GM19463 (cell line): ENCODE measurements at regions not wholly inside any gene's neighbourhood (a gene's known extent, or its start where the extent isn't known, plus 50 kb on each side); places are given as distances from the start of the nearest gene placed in this dataset.

ENCODE experiments used
- ATAC-seq: cut with Tn5 transposase; IDR thresholded peaks from one replicate; pipeline ENCODE4 v1.9.1; 2021; ENCODE audit warnings: mild to moderate bottlenecking, moderate library complexity; ENCODE audit not compliant: unreplicated experiment

GRCh38 chr5:93800988-93801811 lies 59.8 kb upstream of the POU5F2 start:
- peak; percentile 70 for ATAC-seq

DNA sequence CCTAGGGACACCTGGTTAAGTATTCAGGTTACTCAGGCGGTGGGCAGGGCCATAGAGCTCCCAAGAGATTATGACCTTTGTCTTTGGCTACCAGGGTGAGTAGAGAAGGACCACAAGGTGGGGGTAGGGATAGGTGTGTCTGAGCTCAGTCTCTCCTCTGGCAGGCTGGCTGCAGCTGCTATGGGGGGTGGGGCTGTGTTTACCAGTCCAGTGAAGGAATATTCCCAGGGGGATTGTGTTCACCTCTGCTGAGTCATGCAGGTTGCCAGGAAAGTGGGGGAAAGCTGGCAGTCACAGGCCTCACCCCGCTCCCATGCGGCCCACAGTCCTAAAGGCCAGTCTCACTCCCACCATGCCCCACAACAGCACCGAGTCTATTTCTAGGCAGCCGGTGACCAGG lies 53.6 kb upstream of the POU5F2 start:
- no peak for ATAC-seq

DNA sequence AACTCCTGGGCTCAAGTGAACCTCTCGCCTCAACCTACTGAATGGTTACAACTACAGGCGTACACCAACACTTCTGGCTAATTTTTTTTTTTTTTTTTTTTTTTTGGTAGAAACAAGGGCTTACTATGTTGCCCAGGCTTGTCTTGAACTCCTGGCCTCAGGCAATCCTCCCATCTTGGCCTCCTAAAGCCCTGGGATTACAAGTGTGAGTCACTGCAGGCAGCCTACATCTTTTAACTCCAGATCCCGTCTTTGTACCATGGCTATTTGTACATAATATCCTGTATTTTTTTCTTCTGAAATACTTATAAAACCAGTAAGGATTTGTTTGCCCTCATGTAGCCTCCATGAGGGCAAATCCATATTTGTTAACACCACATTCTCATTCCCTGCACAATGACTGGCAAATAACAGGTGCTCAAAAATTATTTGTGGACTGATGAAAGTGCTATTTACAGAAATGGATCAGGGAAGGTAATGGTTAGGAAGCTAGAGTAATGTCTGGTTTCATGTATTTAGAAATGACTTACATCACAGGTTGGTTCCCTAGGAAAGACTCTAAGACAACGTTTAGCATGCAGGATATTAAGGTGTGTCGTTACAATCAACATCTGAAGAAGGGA lies 51.9 kb upstream of the POU5F2 start:
- ATAC-seq = no peak

DNA sequence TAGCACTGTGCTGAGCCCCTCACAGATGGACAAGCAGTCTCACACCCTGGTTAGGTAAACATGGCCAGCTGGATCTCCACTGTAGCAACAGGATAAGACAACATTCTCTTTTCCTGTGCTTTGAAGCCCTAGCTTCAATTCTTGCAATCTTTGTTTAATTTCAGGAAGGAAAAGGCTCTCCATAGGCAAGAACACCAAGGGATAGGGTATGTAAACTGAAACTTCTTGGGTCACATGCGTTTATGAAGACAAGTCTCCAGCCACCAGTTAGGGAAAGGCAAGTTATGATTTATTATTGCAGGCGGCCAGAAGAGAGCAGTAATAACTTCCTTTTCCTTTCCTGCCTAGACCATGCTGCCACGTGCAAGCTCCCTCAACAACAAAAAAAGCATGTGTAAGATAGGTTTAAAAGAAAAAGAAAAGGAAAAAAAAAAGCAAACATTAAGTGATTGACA lies 50.1 kb upstream of the POU5F2 start:
- ATAC-seq = no peak
